Thyroid gland (tissue), 4 donors: ENCODE measurements at regions not wholly inside any gene's neighbourhood (a gene's known extent, or its start where the extent isn't known, plus 50 kb on each side); places are given as distances from the start of the nearest gene placed in this dataset.

Source experiments
- POLR2A ChIP-seq, 2 donors: fragments of 450-650 bp; IDR thresholded peaks; one replicate each; pipeline ENCODE4 v1.6.1; 2017; ENCODE audit warnings: antibody characterized with exemption in 2 of 2, mild to moderate bottlenecking in 2 of 2, moderate library complexity in 1 of 2
- TF ChIP-seq, protein P1 (sequence below), 6 experiments: fragments of 200-600 bp in 3 of 6; fragments of 450-650 bp in 3 of 6; sonication (generic) in 3 of 6; IDR thresholded peaks; one replicate each; pipeline ENCODE4 v1.5.1; 2016 to 2019; ENCODE audit warnings: antibody characterized with exemption in 6 of 6, mild to moderate bottlenecking in 2 of 6, inconsistent platforms in 1 of 6, moderate library complexity in 1 of 6

DNA sequence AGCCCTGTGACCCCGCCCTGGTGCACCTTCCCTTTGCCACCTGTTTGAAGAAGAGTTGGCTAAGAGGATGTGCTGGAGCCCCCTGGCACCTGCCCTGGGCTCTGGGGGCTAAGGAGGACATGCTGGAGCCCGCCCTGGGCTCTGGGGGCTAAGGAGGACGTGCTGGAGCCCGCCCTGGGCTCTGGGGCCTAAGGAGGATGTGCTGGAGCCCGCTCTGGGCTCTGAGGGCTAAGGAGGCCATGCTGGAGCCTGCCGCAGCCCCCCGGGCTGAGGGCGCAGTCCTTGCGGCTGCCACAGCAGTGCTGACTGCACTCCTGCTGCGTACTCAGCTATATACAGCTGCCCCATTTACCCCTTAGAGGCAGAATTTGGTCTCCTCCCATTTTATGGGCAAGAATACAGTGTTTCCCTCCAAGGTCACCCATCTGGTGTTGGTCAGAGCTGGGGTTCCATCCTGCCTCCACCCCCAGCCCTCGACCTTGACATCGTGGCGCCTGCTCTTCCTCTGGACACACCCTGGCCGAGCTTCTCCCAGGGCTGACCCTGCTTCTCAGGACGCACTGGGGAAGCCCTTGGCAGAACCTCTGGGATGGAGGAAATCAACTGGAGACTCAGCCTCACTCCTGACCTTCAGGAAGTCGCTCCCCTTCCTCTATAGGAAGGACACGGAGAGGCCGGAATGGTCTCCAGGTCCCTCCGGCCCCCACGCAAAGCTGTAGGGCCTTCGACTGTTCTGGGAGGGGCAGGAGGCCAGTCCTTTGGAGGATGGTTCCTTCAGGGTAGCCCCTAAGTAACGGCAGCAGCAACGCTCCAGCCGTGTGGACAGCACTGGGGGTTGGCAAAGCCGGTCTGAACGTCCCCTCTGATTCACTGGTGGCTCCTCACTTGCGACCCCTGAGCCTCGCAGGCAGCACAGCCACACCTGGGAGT lies 65.0 kb upstream of the HPCAL1 start:
- TF ChIP-seq, protein P1, sequence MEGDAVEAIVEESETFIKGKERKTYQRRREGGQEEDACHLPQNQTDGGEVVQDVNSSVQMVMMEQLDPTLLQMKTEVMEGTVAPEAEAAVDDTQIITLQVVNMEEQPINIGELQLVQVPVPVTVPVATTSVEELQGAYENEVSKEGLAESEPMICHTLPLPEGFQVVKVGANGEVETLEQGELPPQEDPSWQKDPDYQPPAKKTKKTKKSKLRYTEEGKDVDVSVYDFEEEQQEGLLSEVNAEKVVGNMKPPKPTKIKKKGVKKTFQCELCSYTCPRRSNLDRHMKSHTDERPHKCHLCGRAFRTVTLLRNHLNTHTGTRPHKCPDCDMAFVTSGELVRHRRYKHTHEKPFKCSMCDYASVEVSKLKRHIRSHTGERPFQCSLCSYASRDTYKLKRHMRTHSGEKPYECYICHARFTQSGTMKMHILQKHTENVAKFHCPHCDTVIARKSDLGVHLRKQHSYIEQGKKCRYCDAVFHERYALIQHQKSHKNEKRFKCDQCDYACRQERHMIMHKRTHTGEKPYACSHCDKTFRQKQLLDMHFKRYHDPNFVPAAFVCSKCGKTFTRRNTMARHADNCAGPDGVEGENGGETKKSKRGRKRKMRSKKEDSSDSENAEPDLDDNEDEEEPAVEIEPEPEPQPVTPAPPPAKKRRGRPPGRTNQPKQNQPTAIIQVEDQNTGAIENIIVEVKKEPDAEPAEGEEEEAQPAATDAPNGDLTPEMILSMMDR (IDR thresholded peaks at IDR 0.05) = no peak
- TF ChIP-seq POLR2A (IDR thresholded peaks at IDR 0.05) = no peak
